ENCODE measurements at regions not wholly inside any gene's neighbourhood (a gene's known extent, or its start where the extent isn't known, plus 50 kb on each side); places are given as distances from the start of the nearest gene placed in this dataset.
A peak's percentile ranks its signal among the peaks of the same experiment; 100 is the strongest.
"Not testable (repeated sequence)": the region's sequence is repeated elsewhere in the genome, so short reads cannot be mapped to it uniquely, and the experiment has no call there.

- no peak for TF ChIP-seq CTCF (IDR thresholded peaks at IDR 0.05; ENCODE audit: control insufficient read depth, extremely low read depth, insufficient read depth)
- H3K4me3 ChIP-seq (ENCODE audit: low read depth, low read length): no peak overlapping the region
- no peak for DNase-seq (ENCODE audit: low read depth)
Observed at GRCh38 chr9:3650994-3651622, 125.3 kb upstream of the RFX3 start.

GRCh38 chr9:3648722-3649246 is 123.0 kb upstream of the RFX3 start:
- DNase-seq (ENCODE audit: low read depth): no peak
- no peak for TF ChIP-seq CTCF (IDR thresholded peaks at IDR 0.05; ENCODE audit: control insufficient read depth, extremely low read depth, insufficient read depth)

GRCh38 chr9:3648266-3648665 is 122.5 kb upstream of the RFX3 start:
- TF ChIP-seq CTCF (IDR thresholded peaks at IDR 0.05; ENCODE audit: control insufficient read depth, extremely low read depth, insufficient read depth): no peak
- no peak overlapping the region for H3K4me3 ChIP-seq (ENCODE audit: low read depth, low read length)
- no peak for DNase-seq (ENCODE audit: low read depth)

More at GRCh38 chr9:3648722-3649246, 123.0 kb upstream of the RFX3 start:
- no peak overlapping the region for H3K4me3 ChIP-seq (ENCODE audit: low read depth, low read length)

GRCh38 chr9:3647652-3648051 is 121.9 kb upstream of the RFX3 start:
- no peak for DNase-seq (ENCODE audit: low read depth)
- TF ChIP-seq CTCF (IDR thresholded peaks at IDR 0.05; ENCODE audit: control insufficient read depth, extremely low read depth, insufficient read depth): peak; percentile 51

GRCh38 chr9:3646226-3646625 is 120.4 kb upstream of the RFX3 start:
- H3K4me3 ChIP-seq (ENCODE audit: low read depth, low read length): no peak overlapping the region
- no peak for TF ChIP-seq CTCF (IDR thresholded peaks at IDR 0.05; ENCODE audit: control insufficient read depth, extremely low read depth, insufficient read depth)
- no peak for DNase-seq (ENCODE audit: low read depth)

More at GRCh38 chr9:3647652-3648051, 121.9 kb upstream of the RFX3 start:
- H3K4me3 ChIP-seq (ENCODE audit: low read depth, low read length): no peak overlapping the region

GRCh38 chr9:3642075-3642474 is 116.3 kb upstream of the RFX3 start:
- not testable (repeated sequence) for DNase-seq (ENCODE audit: low read depth); H3K4me3 ChIP-seq (ENCODE audit: low read depth, low read length)

GRCh38 chr9:3629495-3629894 is 103.7 kb upstream of the RFX3 start:
- no peak for DNase-seq (ENCODE audit: low read depth)
- TF ChIP-seq CTCF (IDR thresholded peaks at IDR 0.05; ENCODE audit: control insufficient read depth, extremely low read depth, insufficient read depth): no peak
- no peak overlapping the region for H3K4me3 ChIP-seq (ENCODE audit: low read depth, low read length)

All from LNCaP clone FGC (cell line).